ENCODE measurements at regions not wholly inside any gene's neighbourhood (a gene's known extent, or its start where the extent isn't known, plus 50 kb on each side); places are given as distances from the start of the nearest gene placed in this dataset.

DNA sequence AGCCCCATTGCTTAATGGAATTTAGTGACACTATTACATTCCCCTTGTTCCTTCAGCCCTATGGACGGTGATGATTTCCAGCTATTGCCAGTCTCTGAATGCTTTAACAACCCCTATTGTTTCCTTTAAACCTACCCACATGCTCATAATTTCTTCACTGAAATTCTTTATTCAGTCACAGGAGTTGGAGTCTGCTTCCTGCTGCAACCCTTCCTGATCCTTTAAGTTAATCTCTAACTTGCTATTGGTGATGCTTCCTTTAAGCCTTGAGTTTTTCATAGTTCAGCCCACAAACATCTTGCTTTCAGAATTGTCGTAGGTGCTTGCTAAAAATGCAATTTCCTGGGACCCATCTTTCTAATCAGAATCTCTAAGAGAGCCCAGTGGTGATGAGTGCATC, 66.3 kb upstream of the TNFAIP3 start:
- POLR2A ChIA-PET: no interaction called here
- no peak overlapping the region for H3K4me2 ChIP-seq
- DNase-seq (ENCODE audit: low read depth in 1 of 2, low spot score in 1 of 2) (no peak), FAIRE-seq (no peak), ATAC-seq (no peak)
- no peaks in the 10 kb centered on the region for H3K9me3 ChIP-seq
- CTCF ChIA-PET: interaction anchor here (1.8 kb wide), 1 partner anchor 10 kb away, joined by 14 read pairs; no protein-coding TSS in a partner anchor
- no peak for TF ChIP-seq KDM5A (IDR thresholded peaks at IDR 0.05)
- TF ChIP-seq CBX8 (IDR thresholded peaks at IDR 0.05): no peak
- no peak for TF ChIP-seq JUNB (IDR thresholded peaks at IDR 0.05)
- no peak for TF ChIP-seq RFX5 (IDR thresholded peaks at IDR 0.05)
- TF ChIP-seq HEYL (CRISPR knock-in tag; IDR thresholded peaks at IDR 0.05): no peak
- TF ChIP-seq MAZ (IDR thresholded peaks at IDR 0.05; ENCODE audit: borderline replicate concordance, low read depth, low read length): no peak
- TF ChIP-seq CEBPB (IDR thresholded peaks at IDR 0.05): no peak
- TF ChIP-seq, protein P1, sequence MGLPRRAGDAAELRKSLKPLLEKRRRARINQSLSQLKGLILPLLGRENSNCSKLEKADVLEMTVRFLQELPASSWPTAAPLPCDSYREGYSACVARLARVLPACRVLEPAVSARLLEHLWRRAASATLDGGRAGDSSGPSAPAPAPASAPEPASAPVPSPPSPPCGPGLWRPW (IDR thresholded peaks at IDR 0.05): no peak
- no peak for TF ChIP-seq BHLHE40 (IDR thresholded peaks at IDR 0.05; ENCODE audit: low read depth, low read length)
- TF ChIP-seq, protein P2, sequence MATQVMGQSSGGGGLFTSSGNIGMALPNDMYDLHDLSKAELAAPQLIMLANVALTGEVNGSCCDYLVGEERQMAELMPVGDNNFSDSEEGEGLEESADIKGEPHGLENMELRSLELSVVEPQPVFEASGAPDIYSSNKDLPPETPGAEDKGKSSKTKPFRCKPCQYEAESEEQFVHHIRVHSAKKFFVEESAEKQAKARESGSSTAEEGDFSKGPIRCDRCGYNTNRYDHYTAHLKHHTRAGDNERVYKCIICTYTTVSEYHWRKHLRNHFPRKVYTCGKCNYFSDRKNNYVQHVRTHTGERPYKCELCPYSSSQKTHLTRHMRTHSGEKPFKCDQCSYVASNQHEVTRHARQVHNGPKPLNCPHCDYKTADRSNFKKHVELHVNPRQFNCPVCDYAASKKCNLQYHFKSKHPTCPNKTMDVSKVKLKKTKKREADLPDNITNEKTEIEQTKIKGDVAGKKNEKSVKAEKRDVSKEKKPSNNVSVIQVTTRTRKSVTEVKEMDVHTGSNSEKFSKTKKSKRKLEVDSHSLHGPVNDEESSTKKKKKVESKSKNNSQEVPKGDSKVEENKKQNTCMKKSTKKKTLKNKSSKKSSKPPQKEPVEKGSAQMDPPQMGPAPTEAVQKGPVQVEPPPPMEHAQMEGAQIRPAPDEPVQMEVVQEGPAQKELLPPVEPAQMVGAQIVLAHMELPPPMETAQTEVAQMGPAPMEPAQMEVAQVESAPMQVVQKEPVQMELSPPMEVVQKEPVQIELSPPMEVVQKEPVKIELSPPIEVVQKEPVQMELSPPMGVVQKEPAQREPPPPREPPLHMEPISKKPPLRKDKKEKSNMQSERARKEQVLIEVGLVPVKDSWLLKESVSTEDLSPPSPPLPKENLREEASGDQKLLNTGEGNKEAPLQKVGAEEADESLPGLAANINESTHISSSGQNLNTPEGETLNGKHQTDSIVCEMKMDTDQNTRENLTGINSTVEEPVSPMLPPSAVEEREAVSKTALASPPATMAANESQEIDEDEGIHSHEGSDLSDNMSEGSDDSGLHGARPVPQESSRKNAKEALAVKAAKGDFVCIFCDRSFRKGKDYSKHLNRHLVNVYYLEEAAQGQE (IDR thresholded peaks at IDR 0.05): no peak
- no peak for TF ChIP-seq JUN (IDR thresholded peaks at IDR 0.05)
- TF ChIP-seq, protein P3, sequence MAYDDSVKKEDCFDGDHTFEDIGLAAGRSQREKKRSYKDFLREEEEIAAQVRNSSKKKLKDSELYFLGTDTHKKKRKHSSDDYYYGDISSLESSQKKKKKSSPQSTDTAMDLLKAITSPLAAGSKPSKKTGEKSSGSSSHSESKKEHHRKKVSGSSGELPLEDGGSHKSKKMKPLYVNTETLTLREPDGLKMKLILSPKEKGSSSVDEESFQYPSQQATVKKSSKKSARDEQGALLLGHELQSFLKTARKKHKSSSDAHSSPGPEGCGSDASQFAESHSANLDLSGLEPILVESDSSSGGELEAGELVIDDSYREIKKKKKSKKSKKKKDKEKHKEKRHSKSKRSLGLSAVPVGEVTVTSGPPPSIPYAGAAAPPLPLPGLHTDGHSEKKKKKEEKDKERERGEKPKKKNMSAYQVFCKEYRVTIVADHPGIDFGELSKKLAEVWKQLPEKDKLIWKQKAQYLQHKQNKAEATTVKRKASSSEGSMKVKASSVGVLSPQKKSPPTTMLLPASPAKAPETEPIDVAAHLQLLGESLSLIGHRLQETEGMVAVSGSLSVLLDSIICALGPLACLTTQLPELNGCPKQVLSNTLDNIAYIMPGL (CRISPR knock-in tag; IDR thresholded peaks at IDR 0.05; ENCODE audit: borderline replicate concordance): no peak
- no peak for TF ChIP-seq POLR2AphosphoS2 (conservative IDR thresholded peaks at IDR 0.05; ENCODE audit: low read length)
- TF ChIP-seq MAFK (IDR thresholded peaks at IDR 0.05; ENCODE audit: partially characterized antibody): no peak
- no peak for TF ChIP-seq ZNF302 (CRISPR knock-in tag; IDR thresholded peaks at IDR 0.05)
- no peak for TF ChIP-seq PHF8 (IDR thresholded peaks at IDR 0.05; ENCODE audit: borderline replicate concordance, low read depth)
- TF ChIP-seq RNF2 (IDR thresholded peaks at IDR 0.05; ENCODE audit: borderline replicate concordance, low read depth): no peak
- WGBS (ENCODE audit: missing lambda C conversion rate): 81% methylated on average over 2 of the region's 2 CpGs
- H3K4me3 ChIP-seq: no peak overlapping the region
- H3K27ac ChIP-seq: no peak overlapping the region; a peak in 1 of 6 replicates
- no peaks in the 10 kb centered on the region for H3K4me1 ChIP-seq

DNA sequence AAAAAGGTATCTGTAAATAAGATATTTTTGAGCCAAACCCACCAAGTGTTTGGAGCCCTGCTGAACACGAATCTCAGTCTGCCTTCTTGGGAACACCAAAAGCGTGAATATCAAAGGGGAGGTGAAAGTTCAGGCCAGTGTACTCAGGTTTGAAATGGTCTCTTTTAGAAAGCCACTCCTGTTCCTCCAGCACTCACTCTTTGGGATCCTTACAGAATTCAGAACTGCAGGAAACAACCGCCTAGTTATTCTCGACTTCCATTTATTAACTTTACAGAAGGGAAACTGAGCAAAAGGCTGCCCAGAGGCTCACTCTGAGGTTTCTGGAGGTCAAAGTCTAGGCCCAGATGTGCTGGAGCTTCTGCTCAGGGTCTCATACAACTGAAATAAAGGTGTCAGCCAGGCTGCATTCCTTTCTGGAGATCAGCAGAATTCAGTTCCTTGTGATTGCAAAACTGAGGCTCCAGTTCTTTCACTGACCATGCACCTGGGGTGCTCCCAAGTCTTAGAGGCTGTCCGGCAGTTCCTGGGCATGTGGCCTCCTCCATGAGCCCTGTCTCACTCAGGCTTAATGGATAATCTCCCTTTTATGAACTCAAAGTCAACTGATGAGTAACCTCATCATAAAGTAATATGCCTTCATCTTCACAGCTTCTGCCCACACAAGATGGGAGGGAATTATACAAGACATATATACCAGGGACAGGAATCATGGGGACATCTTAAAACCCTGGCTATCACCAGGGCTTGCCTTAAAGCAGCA, 65.5 kb upstream of the TNFAIP3 start:
- no peak overlapping the region for H3K4me2 ChIP-seq
- no peak for DNase-seq (ENCODE audit: low read depth in 1 of 2, low spot score in 1 of 2)
- H3K4me3 ChIP-seq: no peak overlapping the region
- no peaks in the 10 kb centered on the region for H3K4me1 ChIP-seq
- TF ChIP-seq HEYL (CRISPR knock-in tag; IDR thresholded peaks at IDR 0.05) (no peak), RFX5 (IDR thresholded peaks at IDR 0.05) (no peak), JUN (IDR thresholded peaks at IDR 0.05) (no peak), CBX2 (IDR thresholded peaks at IDR 0.05; ENCODE audit: borderline replicate concordance, low read depth) (no peak)
- ChIA-PET POLR2A (no interaction called here), CTCF (interaction anchor here (0.9 kb wide), 1 partner anchor 66 kb away, joined by 3 read pairs; the partner anchor contains the start of gene TNFAIP3)
- ATAC-seq: no peak
- no peaks in the 10 kb centered on the region for H3K9me3 ChIP-seq
- 84% methylated on average over 5 of the region's 5 CpGs for WGBS (ENCODE audit: missing lambda C conversion rate)
- no peak for FAIRE-seq
- H3K27ac ChIP-seq: no peak overlapping the region; a peak in 1 of 6 replicates

Data from A549 (cell line).